GM23338 (cell line): ENCODE measurements at regions not wholly inside any gene's neighbourhood (a gene's known extent, or its start where the extent isn't known, plus 50 kb on each side); places are given as distances from the start of the nearest gene placed in this dataset.

Experiments used
- ATAC-seq: fragments of 200-7000 bp; cut with Tn5 transposase; 3 replicates; pipeline ENCODE4 v1.9.1; 2020
- DNase-seq: peaks from one replicate; pipeline ENCODE4 v3.0.0-alpha.2; 2015; ENCODE audit warnings: low spot score
- H2AFZ ChIP-seq: fragments of 200-600 bp; sonication (generic); 2 replicates; pipeline ENCODE4 v1.8.0; 2016; ENCODE audit warnings: antibody characterized with exemption, mild to moderate bottlenecking, moderate library complexity
- H3F3A ChIP-seq: fragments of 200-600 bp; sonication (generic); replicated peaks from 2 replicates; pipeline ENCODE4 v1.8.0; 2017; ENCODE audit warnings: antibody characterized with exemption, mixed run types, low read depth
- H3K27ac ChIP-seq: fragments of 200-600 bp; sonication (generic); 2 replicates; pipeline ENCODE4 v1.6.1; 2016; ENCODE audit warnings: low read depth
- H3K27me3 ChIP-seq: fragments of 200-600 bp; sonication (generic); 2 replicates; pipeline ENCODE4 v1.8.0; 2016; ENCODE audit warnings: mild to moderate bottlenecking, mixed run types, moderate library complexity; ENCODE audit not compliant: insufficient read depth
- H3K36me3 ChIP-seq: fragments of 200-600 bp; sonication (generic); 2 replicates; pipeline ENCODE4 v1.8.0; 2016; ENCODE audit warnings: mild to moderate bottlenecking; ENCODE audit not compliant: insufficient read depth
- H3K4me1 ChIP-seq: fragments of 200-600 bp; sonication (generic); 2 replicates; pipeline ENCODE4 v1.8.0; 2016; ENCODE audit warnings: mild to moderate bottlenecking, moderate library complexity; ENCODE audit not compliant: insufficient read depth
- H3K4me2 ChIP-seq: fragments of 200-600 bp; sonication (generic); 2 replicates; pipeline ENCODE4 v1.7.1; 2017; ENCODE audit warnings: mixed run types
- H3K4me3 ChIP-seq: fragments of 200-600 bp; sonication (generic); 2 replicates; pipeline ENCODE4 v1.6.1; 2016; ENCODE audit warnings: mixed run types
- H3K79me2 ChIP-seq: fragments of 200-600 bp; sonication (generic); replicated peaks from 2 replicates; pipeline ENCODE4 v1.8.0; 2017; ENCODE audit warnings: mild to moderate bottlenecking; ENCODE audit not compliant: insufficient read depth
- H3K9me2 ChIP-seq: fragments of 200-600 bp; sonication (generic); 2 replicates; pipeline ENCODE4 v1.8.0; 2017; ENCODE audit not compliant: insufficient read depth
- H4K20me1 ChIP-seq: fragments of 200-600 bp; sonication (generic); replicated peaks from 2 replicates; pipeline ENCODE4 v1.8.0; 2017; ENCODE audit warnings: mild to moderate bottlenecking; ENCODE audit not compliant: insufficient read depth
- H3K27ac Mint-ChIP-seq: 2 replicates; pipeline ENCODE4 v1.8.0; 2020; ENCODE audit warnings: inconsistent platforms, mild to moderate bottlenecking, moderate library complexity, mixed read lengths
- H3K27me3 Mint-ChIP-seq: 3 replicates; pipeline ENCODE4 v1.8.0; 2022; ENCODE audit warnings: low read depth, mild to moderate bottlenecking, moderate library complexity, mixed read lengths, inconsistent platforms; ENCODE audit not compliant: insufficient read depth, poor library complexity
- H3K36me3 Mint-ChIP-seq: 3 replicates; pipeline ENCODE4 v1.8.0; 2021; ENCODE audit warnings: low read depth, mild to moderate bottlenecking, inconsistent platforms, moderate library complexity, mixed read lengths
- H3K4me1 Mint-ChIP-seq: 3 replicates; pipeline ENCODE4 v1.8.0; 2020; ENCODE audit warnings: mild to moderate bottlenecking, inconsistent platforms, mixed read lengths
- H3K4me3 Mint-ChIP-seq: 3 replicates; pipeline ENCODE4 v1.8.0; 2021; ENCODE audit warnings: moderate library complexity, mild to moderate bottlenecking, inconsistent platforms, mixed read lengths
- H3K9me3 Mint-ChIP-seq: 3 replicates; pipeline ENCODE4 v1.8.0; 2020; ENCODE audit warnings: moderate library complexity, mild to moderate bottlenecking, inconsistent platforms, mixed read lengths
- EZH2 ChIP-seq: fragments of 200-600 bp; sonication (generic); IDR thresholded peaks from one replicate; pipeline ENCODE4 v1.8.0; 2017; ENCODE audit warnings: antibody characterized with exemption, mild to moderate bottlenecking, low read depth; ENCODE audit not compliant: unreplicated experiment
- EZH2phosphoT487 ChIP-seq: fragments of 200-600 bp; sonication (generic); IDR thresholded peaks from one replicate; pipeline ENCODE4 v1.8.1; 2018; ENCODE audit warnings: antibody characterized with exemption; ENCODE audit not compliant: unreplicated experiment
- JUNB ChIP-seq: IDR thresholded peaks from one replicate; pipeline ENCODE4 v1.6.1; 2016; ENCODE audit warnings: antibody characterized with exemption; ENCODE audit not compliant: unreplicated experiment
- NANOG ChIP-seq: IDR thresholded peaks from 2 replicates; pipeline ENCODE4 v1.6.1; 2016; ENCODE audit warnings: antibody characterized with exemption, borderline replicate concordance
- STAT1 ChIP-seq: IDR thresholded peaks from one replicate; pipeline ENCODE4 v1.6.1; 2016; ENCODE audit warnings: antibody characterized with exemption; ENCODE audit not compliant: unreplicated experiment
- ZNF114 ChIP-seq: fragments of 250-450 bp; sonication (Bioruptor Pico); IDR thresholded peaks from 2 replicates; pipeline ENCODE4 v1.5.0; 2020; ENCODE audit warnings: mild to moderate bottlenecking, moderate library complexity
- ZNF331 ChIP-seq: fragments of 250-450 bp; sonication (Bioruptor Pico); IDR thresholded peaks from 2 replicates; pipeline ENCODE4 v1.5.0; 2020; ENCODE audit warnings: low read depth, mild to moderate bottlenecking, moderate library complexity
- TF ChIP-seq, protein P1 (sequence below), 2 experiments: fragments of 200-600 bp in 1 of 2; sonication (generic) in 1 of 2; conservative IDR thresholded peaks; 2 replicates each; pipeline versions ENCODE4 v1.5.1 to v1.6.1; 2016 to 2017; ENCODE audit warnings: antibody characterized with exemption in 2 of 2, low read depth in 2 of 2, mild to moderate bottlenecking in 2 of 2, moderate library complexity in 1 of 2
- TF ChIP-seq, protein P2 (sequence below): IDR thresholded peaks from 2 replicates; pipeline ENCODE4 v1.6.1; 2016; ENCODE audit warnings: antibody characterized with exemption
- TF ChIP-seq, protein P3 (sequence below): fragments of 250-450 bp; sonication (Bioruptor Pico); IDR thresholded peaks from 2 replicates; pipeline ENCODE4 v1.5.0; 2020; ENCODE audit warnings: mild to moderate bottlenecking, moderate library complexity
- TF ChIP-seq, protein P4 (sequence below): IDR thresholded peaks from one replicate; pipeline ENCODE4 v1.6.1; 2018; ENCODE audit warnings: antibody characterized with exemption; ENCODE audit not compliant: unreplicated experiment

DNA sequence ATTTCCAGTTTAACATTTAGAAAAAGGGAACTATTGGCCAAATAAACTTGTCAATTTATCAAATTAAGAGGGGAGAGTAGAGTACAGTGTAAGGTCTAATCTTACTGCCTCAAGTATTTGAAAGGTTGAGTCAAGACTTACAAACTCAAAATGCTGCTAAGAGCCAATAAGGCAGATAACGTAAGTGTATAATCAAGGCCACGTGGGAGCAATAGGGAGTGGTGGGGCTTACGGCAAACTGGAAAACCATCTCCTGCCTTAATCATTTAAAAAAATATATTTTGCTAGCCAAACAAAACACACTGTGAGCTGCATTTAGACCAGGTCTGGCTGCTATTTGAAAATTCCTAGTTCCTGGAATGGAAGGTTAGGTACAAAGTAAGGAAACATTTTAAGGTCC is 107.3 kb upstream of the FRMD4B start:
- H3K4me2 ChIP-seq, result no peak overlapping the region
- Mint-ChIP-seq H3K9me3 (no peaks in the 10 kb centered on the region), H3K36me3 (no peaks in the 10 kb centered on the region), H3K27me3 (peaks cover 3% of the 10 kb centered on the region), H3K4me1 (peaks cover 22% of the 10 kb centered on the region), H3K27ac (no peak overlapping the region), H3K4me3 (no peak overlapping the region)
- DNase-seq (no peak), ATAC-seq (no peak)
- H4K20me1 ChIP-seq, result no peaks in the 10 kb centered on the region
- no peaks in the 10 kb centered on the region for H3F3A ChIP-seq
- H3K79me2 ChIP-seq, result no peaks in the 10 kb centered on the region
- H3K27ac ChIP-seq, result no peak overlapping the region
- TF ChIP-seq, protein P1, sequence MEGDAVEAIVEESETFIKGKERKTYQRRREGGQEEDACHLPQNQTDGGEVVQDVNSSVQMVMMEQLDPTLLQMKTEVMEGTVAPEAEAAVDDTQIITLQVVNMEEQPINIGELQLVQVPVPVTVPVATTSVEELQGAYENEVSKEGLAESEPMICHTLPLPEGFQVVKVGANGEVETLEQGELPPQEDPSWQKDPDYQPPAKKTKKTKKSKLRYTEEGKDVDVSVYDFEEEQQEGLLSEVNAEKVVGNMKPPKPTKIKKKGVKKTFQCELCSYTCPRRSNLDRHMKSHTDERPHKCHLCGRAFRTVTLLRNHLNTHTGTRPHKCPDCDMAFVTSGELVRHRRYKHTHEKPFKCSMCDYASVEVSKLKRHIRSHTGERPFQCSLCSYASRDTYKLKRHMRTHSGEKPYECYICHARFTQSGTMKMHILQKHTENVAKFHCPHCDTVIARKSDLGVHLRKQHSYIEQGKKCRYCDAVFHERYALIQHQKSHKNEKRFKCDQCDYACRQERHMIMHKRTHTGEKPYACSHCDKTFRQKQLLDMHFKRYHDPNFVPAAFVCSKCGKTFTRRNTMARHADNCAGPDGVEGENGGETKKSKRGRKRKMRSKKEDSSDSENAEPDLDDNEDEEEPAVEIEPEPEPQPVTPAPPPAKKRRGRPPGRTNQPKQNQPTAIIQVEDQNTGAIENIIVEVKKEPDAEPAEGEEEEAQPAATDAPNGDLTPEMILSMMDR (conservative IDR thresholded peaks at IDR 0.05; ENCODE audit: low read depth in 2 of 2), result no peak
- TF ChIP-seq NANOG, result no peak
- no peak for TF ChIP-seq STAT1
- no peak for TF ChIP-seq EZH2phosphoT487
- TF ChIP-seq, protein P2, sequence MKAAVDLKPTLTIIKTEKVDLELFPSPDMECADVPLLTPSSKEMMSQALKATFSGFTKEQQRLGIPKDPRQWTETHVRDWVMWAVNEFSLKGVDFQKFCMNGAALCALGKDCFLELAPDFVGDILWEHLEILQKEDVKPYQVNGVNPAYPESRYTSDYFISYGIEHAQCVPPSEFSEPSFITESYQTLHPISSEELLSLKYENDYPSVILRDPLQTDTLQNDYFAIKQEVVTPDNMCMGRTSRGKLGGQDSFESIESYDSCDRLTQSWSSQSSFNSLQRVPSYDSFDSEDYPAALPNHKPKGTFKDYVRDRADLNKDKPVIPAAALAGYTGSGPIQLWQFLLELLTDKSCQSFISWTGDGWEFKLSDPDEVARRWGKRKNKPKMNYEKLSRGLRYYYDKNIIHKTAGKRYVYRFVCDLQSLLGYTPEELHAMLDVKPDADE, result no peak
- no peak for TF ChIP-seq ZNF114 (CRISPR knock-in tag)
- TF ChIP-seq ZNF331 (CRISPR knock-in tag), result no peak
- TF ChIP-seq, protein P3, sequence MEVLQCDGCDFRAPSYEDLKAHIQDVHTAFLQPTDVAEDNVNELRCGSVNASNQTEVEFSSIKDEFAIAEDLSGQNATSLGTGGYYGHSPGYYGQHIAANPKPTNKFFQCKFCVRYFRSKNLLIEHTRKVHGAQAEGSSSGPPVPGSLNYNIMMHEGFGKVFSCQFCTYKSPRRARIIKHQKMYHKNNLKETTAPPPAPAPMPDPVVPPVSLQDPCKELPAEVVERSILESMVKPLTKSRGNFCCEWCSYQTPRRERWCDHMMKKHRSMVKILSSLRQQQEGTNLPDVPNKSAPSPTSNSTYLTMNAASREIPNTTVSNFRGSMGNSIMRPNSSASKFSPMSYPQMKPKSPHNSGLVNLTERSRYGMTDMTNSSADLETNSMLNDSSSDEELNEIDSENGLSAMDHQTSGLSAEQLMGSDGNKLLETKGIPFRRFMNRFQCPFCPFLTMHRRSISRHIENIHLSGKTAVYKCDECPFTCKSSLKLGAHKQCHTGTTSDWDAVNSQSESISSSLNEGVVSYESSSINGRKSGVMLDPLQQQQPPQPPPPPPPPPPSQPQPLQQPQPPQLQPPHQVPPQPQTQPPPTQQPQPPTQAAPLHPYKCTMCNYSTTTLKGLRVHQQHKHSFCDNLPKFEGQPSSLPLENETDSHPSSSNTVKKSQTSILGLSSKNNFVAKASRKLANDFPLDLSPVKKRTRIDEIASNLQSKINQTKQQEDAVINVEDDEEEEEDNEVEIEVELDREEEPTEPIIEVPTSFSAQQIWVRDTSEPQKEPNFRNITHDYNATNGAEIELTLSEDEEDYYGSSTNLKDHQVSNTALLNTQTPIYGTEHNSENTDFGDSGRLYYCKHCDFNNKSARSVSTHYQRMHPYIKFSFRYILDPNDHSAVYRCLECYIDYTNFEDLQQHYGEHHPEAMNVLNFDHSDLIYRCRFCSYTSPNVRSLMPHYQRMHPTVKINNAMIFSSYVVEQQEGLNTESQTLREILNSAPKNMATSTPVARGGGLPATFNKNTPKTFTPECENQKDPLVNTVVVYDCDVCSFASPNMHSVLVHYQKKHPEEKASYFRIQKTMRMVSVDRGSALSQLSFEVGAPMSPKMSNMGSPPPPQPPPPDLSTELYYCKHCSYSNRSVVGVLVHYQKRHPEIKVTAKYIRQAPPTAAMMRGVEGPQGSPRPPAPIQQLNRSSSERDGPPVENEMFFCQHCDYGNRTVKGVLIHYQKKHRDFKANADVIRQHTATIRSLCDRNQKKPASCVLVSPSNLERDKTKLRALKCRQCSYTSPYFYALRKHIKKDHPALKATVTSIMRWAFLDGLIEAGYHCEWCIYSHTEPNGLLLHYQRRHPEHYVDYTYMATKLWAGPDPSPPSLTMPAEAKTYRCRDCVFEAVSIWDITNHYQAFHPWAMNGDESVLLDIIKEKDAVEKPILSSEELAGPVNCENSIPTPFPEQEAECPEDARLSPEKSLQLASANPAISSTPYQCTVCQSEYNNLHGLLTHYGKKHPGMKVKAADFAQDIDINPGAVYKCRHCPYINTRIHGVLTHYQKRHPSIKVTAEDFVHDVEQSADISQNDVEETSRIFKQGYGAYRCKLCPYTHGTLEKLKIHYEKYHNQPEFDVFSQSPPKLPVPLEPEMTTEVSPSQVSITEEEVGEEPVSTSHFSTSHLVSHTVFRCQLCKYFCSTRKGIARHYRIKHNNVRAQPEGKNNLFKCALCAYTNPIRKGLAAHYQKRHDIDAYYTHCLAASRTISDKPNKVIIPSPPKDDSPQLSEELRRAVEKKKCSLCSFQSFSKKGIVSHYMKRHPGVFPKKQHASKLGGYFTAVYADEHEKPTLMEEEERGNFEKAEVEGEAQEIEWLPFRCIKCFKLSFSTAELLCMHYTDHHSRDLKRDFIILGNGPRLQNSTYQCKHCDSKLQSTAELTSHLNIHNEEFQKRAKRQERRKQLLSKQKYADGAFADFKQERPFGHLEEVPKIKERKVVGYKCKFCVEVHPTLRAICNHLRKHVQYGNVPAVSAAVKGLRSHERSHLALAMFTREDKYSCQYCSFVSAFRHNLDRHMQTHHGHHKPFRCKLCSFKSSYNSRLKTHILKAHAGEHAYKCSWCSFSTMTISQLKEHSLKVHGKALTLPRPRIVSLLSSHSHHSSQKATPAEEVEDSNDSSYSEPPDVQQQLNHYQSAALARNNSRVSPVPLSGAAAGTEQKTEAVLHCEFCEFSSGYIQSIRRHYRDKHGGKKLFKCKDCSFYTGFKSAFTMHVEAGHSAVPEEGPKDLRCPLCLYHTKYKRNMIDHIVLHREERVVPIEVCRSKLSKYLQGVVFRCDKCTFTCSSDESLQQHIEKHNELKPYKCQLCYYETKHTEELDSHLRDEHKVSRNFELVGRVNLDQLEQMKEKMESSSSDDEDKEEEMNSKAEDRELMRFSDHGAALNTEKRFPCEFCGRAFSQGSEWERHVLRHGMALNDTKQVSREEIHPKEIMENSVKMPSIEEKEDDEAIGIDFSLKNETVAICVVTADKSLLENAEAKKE (CRISPR knock-in tag), result no peak
- TF ChIP-seq JUNB, result no peak
- TF ChIP-seq EZH2, result no peak
- TF ChIP-seq, protein P4, sequence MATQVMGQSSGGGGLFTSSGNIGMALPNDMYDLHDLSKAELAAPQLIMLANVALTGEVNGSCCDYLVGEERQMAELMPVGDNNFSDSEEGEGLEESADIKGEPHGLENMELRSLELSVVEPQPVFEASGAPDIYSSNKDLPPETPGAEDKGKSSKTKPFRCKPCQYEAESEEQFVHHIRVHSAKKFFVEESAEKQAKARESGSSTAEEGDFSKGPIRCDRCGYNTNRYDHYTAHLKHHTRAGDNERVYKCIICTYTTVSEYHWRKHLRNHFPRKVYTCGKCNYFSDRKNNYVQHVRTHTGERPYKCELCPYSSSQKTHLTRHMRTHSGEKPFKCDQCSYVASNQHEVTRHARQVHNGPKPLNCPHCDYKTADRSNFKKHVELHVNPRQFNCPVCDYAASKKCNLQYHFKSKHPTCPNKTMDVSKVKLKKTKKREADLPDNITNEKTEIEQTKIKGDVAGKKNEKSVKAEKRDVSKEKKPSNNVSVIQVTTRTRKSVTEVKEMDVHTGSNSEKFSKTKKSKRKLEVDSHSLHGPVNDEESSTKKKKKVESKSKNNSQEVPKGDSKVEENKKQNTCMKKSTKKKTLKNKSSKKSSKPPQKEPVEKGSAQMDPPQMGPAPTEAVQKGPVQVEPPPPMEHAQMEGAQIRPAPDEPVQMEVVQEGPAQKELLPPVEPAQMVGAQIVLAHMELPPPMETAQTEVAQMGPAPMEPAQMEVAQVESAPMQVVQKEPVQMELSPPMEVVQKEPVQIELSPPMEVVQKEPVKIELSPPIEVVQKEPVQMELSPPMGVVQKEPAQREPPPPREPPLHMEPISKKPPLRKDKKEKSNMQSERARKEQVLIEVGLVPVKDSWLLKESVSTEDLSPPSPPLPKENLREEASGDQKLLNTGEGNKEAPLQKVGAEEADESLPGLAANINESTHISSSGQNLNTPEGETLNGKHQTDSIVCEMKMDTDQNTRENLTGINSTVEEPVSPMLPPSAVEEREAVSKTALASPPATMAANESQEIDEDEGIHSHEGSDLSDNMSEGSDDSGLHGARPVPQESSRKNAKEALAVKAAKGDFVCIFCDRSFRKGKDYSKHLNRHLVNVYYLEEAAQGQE, result no peak
- no peak overlapping the region for H3K4me3 ChIP-seq
- H3K36me3 ChIP-seq, result no peaks in the 10 kb centered on the region
- H3K9me2 ChIP-seq, result no peaks in the 10 kb centered on the region
- H3K27me3 ChIP-seq, result no peaks in the 10 kb centered on the region
- peaks cover 20% of the 10 kb centered on the region for H3K4me1 ChIP-seq
- H2AFZ ChIP-seq, result no peak overlapping the region
